GM21619 (cell line): ENCODE measurements at regions not wholly inside any gene's neighbourhood (a gene's known extent, or its start where the extent isn't known, plus 50 kb on each side); places are given as distances from the start of the nearest gene placed in this dataset.

Source experiments
- ATAC-seq: cut with Tn5 transposase; IDR thresholded peaks from one replicate; pipeline ENCODE4 v1.9.1; 2021; ENCODE audit not compliant: unreplicated experiment

- ATAC-seq, result no peak
Observed at GRCh38 chr21:31502537-31503143, 156.9 kb upstream of the SOD1 start.

GRCh38 chr21:31501926-31502325 lies 157.6 kb upstream of the SOD1 start:
- ATAC-seq, result no peak

- no peak for ATAC-seq
Observed at GRCh38 chr21:31500982-31501381, 156.9 kb upstream of the TIAM1 start.

GRCh38 chr21:31500071-31500470 lies 156.0 kb upstream of the TIAM1 start:
- no peak for ATAC-seq

- ATAC-seq, result no peak
Observed at GRCh38 chr21:31498985-31499384, 154.9 kb upstream of the TIAM1 start.

- no peak for ATAC-seq
Observed at GRCh38 chr21:31497914-31498313, 153.9 kb upstream of the TIAM1 start.

GRCh38 chr21:31493350-31493880 lies 149.4 kb upstream of the TIAM1 start:
- no peak for ATAC-seq

- no peak for ATAC-seq
Observed at GRCh38 chr21:31491617-31492016, 147.6 kb upstream of the TIAM1 start.

- no peak for ATAC-seq
Observed at GRCh38 chr21:31490443-31490842, 146.4 kb upstream of the TIAM1 start.

GRCh38 chr21:31489726-31490125 lies 145.7 kb upstream of the TIAM1 start:
- no peak for ATAC-seq

- ATAC-seq, result no peak
Observed at GRCh38 chr21:31489014-31489413, 145.0 kb upstream of the TIAM1 start.

- no peak for ATAC-seq
Observed at GRCh38 chr21:31484219-31484618, 140.2 kb upstream of the TIAM1 start.

GRCh38 chr21:31483146-31483545 lies 139.1 kb upstream of the TIAM1 start:
- ATAC-seq, result no peak

- no peak for ATAC-seq
Observed at GRCh38 chr21:31482460-31482859, 138.4 kb upstream of the TIAM1 start.

- ATAC-seq, result no peak
Observed at GRCh38 chr21:31480228-31480627, 136.2 kb upstream of the TIAM1 start.

GRCh38 chr21:31479714-31480113 lies 135.7 kb upstream of the TIAM1 start:
- no peak for ATAC-seq

GRCh38 chr21:31479222-31479621 lies 135.2 kb upstream of the TIAM1 start:
- ATAC-seq, result no peak

- no peak for ATAC-seq
Observed at GRCh38 chr21:31476263-31477022, 132.4 kb upstream of the TIAM1 start.

GRCh38 chr21:31475223-31475622 lies 131.2 kb upstream of the TIAM1 start:
- ATAC-seq, result no peak

GRCh38 chr21:31473685-31474345 lies 129.8 kb upstream of the TIAM1 start:
- no peak for ATAC-seq

GRCh38 chr21:31471865-31472264 lies 127.8 kb upstream of the TIAM1 start:
- ATAC-seq, result no peak
